ENCODE measurements at regions not wholly inside any gene's neighbourhood (a gene's known extent, or its start where the extent isn't known, plus 50 kb on each side); places are given as distances from the start of the nearest gene placed in this dataset.

GRCh38 chr13:42485272-42485671 is 88.7 kb upstream of the TNFSF11 start:
- Histone ChIP-seq H2AFZ (ENCODE audit: control insufficient read depth, low read depth, low read length) (no peak overlapping the region), H3K4me3 (no peak overlapping the region), H3K4me2 (ENCODE audit: control insufficient read depth, insufficient read depth) (no peak overlapping the region), H3K27ac (ENCODE audit: control insufficient read depth, insufficient read depth) (no peak overlapping the region), H3K9me3 (replicated peaks; ENCODE audit: control insufficient read depth, insufficient read depth, low read length) (no peaks in the 10 kb centered on the region; the same call in 2 of the 3 replicates), H4K20me1 (ENCODE audit: control insufficient read depth, insufficient read depth) (no peaks in the 10 kb centered on the region), H3K79me2 (ENCODE audit: control insufficient read depth, insufficient read depth, low read length) (no peaks in the 10 kb centered on the region), H3K9ac (ENCODE audit: control insufficient read depth, insufficient read depth, low read length) (no peak overlapping the region), H3K36me3 (ENCODE audit: control insufficient read depth in 2 of 2, insufficient read depth in 2 of 2, low read length in 1 of 2) (no peaks in the 10 kb centered on the region), H3K27me3 (replicated peaks in 1 of 2; ENCODE audit: control insufficient read depth in 2 of 2, insufficient read depth in 2 of 2, low read length in 1 of 2) (no peaks in the 10 kb centered on the region), H3K4me1 (ENCODE audit: control insufficient read depth, insufficient read depth, low read length) (no peaks in the 10 kb centered on the region)
- RAD21 ChIA-PET (ENCODE audit: unreplicated experiment): no interaction called here
- no peak for DNase-seq (ENCODE audit: low read depth, low spot score)
- no peak for FAIRE-seq
- intact Hi-C loops (cut with micrococcal nuclease; ENCODE audit: unreplicated experiment) (no loop called here), in situ Hi-C loops (cut with MboI) (no loop called here)
- POLR2A ChIA-PET: no interaction called here
- BruUV-seq (replicated peaks): no TSS peak
- TF ChIP-seq RELB (IDR thresholded peaks at IDR 0.05; ENCODE audit: low read depth): no peak
- TF ChIP-seq SREBF2 (IDR thresholded peaks at IDR 0.05; ENCODE audit: low read length): no peak
- TF ChIP-seq ZBED1 (IDR thresholded peaks at IDR 0.05; ENCODE audit: borderline replicate concordance): no peak
- no peak for TF ChIP-seq ZZZ3 (IDR thresholded peaks at IDR 0.05; ENCODE audit: control insufficient read depth, insufficient read length, low read depth)
- no peak for TF ChIP-seq BMI1 (IDR thresholded peaks at IDR 0.05; ENCODE audit: borderline replicate concordance)
- TF ChIP-seq BCLAF1 (IDR thresholded peaks at IDR 0.05): no peak
- SMC1A ChIA-PET (ENCODE audit: uncharacterized antibody, unreplicated experiment): interaction anchor here (1.3 kb wide), 1 partner anchor 10 kb away, joined by 5 read pairs; no protein-coding TSS in a partner anchor
- no peak for ATAC-seq
- WGBS (ENCODE audit: insufficient coverage, insufficient replicate concordance, low lambda C conversion rate, missing lambda C conversion rate): 98% methylated on average over 2 of the region's 2 CpGs
- CTCF ChIA-PET: interaction anchor here (0.9 kb wide), 1 partner anchor 12 kb away, joined by 3 read pairs; no protein-coding TSS in a partner anchor
